ENCODE measurements at regions not wholly inside any gene's neighbourhood (a gene's known extent, or its start where the extent isn't known, plus 50 kb on each side); places are given as distances from the start of the nearest gene placed in this dataset.

GRCh38 chr11:95451682-95452081 is 220.7 kb upstream of the SESN3 start:
- no peaks in the 10 kb centered on the region for H3K9me3 Mint-ChIP-seq
- intact Hi-C loops (cut with micrococcal nuclease): no loop called here
- H3K4me1 ChIP-seq (ENCODE audit: control insufficient read depth, insufficient read depth, low read length): no peaks in the 10 kb centered on the region
- H3K27ac Mint-ChIP-seq: no peak overlapping the region
- no peak overlapping the region for H3K4me3 ChIP-seq (ENCODE audit: low read length)
- H3K27ac ChIP-seq (ENCODE audit: low read length): no peak overlapping the region
- H3K27me3 Mint-ChIP-seq (ENCODE audit: low read depth in 2 of 2): peaks cover 0 to 3% of the 10 kb centered on the region in 2 donors
- DNase-seq (no peak), ATAC-seq (no peak)
- no peaks in the 10 kb centered on the region for H3K9me3 ChIP-seq (ENCODE audit: control insufficient read depth, insufficient read depth, low read length)
- no peak overlapping the region for H3K4me3 Mint-ChIP-seq
- no CpG with 5 or more reads among the region's 1 CpG for WGBS (ENCODE audit: insufficient coverage)
- no peak for TF ChIP-seq CTCF (IDR thresholded peaks at IDR 0.05)
- H3K36me3 Mint-ChIP-seq: no peaks in the 10 kb centered on the region
- H3K4me1 Mint-ChIP-seq: no peaks in the 10 kb centered on the region
- no peaks in the 10 kb centered on the region for H3K27me3 ChIP-seq (ENCODE audit: control insufficient read depth, insufficient read depth, low read length)
- H3K36me3 ChIP-seq (ENCODE audit: control insufficient read depth, insufficient read depth, low read length): no peaks in the 10 kb centered on the region

GRCh38 chr11:95451261-95451660 is 220.3 kb upstream of the SESN3 start:
- intact Hi-C loops (cut with micrococcal nuclease): no loop called here
- peaks cover 0 to 3% of the 10 kb centered on the region in 2 donors for H3K27me3 Mint-ChIP-seq (ENCODE audit: low read depth in 2 of 2)
- no peak for ATAC-seq
- Histone ChIP-seq H3K36me3 (ENCODE audit: control insufficient read depth, insufficient read depth, low read length) (no peaks in the 10 kb centered on the region), H3K4me1 (ENCODE audit: control insufficient read depth, insufficient read depth, low read length) (no peaks in the 10 kb centered on the region), H3K4me3 (ENCODE audit: low read length) (no peak overlapping the region), H3K27ac (ENCODE audit: low read length) (no peak overlapping the region), H3K27me3 (ENCODE audit: control insufficient read depth, insufficient read depth, low read length) (no peaks in the 10 kb centered on the region), H3K9me3 (ENCODE audit: control insufficient read depth, insufficient read depth, low read length) (no peaks in the 10 kb centered on the region)
- no peaks in the 10 kb centered on the region for H3K36me3 Mint-ChIP-seq
- H3K4me1 Mint-ChIP-seq: no peaks in the 10 kb centered on the region
- TF ChIP-seq CTCF (IDR thresholded peaks at IDR 0.05): no peak
- no peak for DNase-seq
- H3K4me3 Mint-ChIP-seq: no peak overlapping the region
- no peak overlapping the region for H3K27ac Mint-ChIP-seq
- H3K9me3 Mint-ChIP-seq: no peaks in the 10 kb centered on the region

GRCh38 chr11:95450547-95451123 is 219.6 kb upstream of the SESN3 start:
- no peaks in the 10 kb centered on the region for H3K4me1 Mint-ChIP-seq
- DNase-seq: no peak
- no peaks in the 10 kb centered on the region for H3K36me3 Mint-ChIP-seq
- WGBS (ENCODE audit: insufficient coverage): 99% methylated on average over 4 of the region's 4 CpGs
- Histone ChIP-seq H3K36me3 (ENCODE audit: control insufficient read depth, insufficient read depth, low read length) (no peaks in the 10 kb centered on the region), H3K27ac (ENCODE audit: low read length) (no peak overlapping the region), H3K4me3 (ENCODE audit: low read length) (no peak overlapping the region), H3K9me3 (ENCODE audit: control insufficient read depth, insufficient read depth, low read length) (no peaks in the 10 kb centered on the region), H3K4me1 (ENCODE audit: control insufficient read depth, insufficient read depth, low read length) (no peaks in the 10 kb centered on the region), H3K27me3 (ENCODE audit: control insufficient read depth, insufficient read depth, low read length) (no peaks in the 10 kb centered on the region)
- no peak for ATAC-seq
- intact Hi-C loops (cut with micrococcal nuclease): no loop called here
- no peaks in the 10 kb centered on the region for H3K9me3 Mint-ChIP-seq
- H3K27ac Mint-ChIP-seq: no peak overlapping the region
- TF ChIP-seq CTCF (IDR thresholded peaks at IDR 0.05): no peak
- peaks cover 0 to 3% of the 10 kb centered on the region in 2 donors for H3K27me3 Mint-ChIP-seq (ENCODE audit: low read depth in 2 of 2)
- no peak overlapping the region for H3K4me3 Mint-ChIP-seq

- no peak overlapping the region for H3K4me3 Mint-ChIP-seq
- DNase-seq (no peak), ATAC-seq (no peak)
- Histone ChIP-seq H3K9me3 (ENCODE audit: control insufficient read depth, insufficient read depth, low read length) (peaks cover 2% of the 10 kb centered on the region), H3K27me3 (ENCODE audit: control insufficient read depth, insufficient read depth, low read length) (no peaks in the 10 kb centered on the region), H3K27ac (ENCODE audit: low read length) (no peak overlapping the region), H3K4me3 (ENCODE audit: low read length) (no peak overlapping the region), H3K4me1 (ENCODE audit: control insufficient read depth, insufficient read depth, low read length) (peaks cover 13% of the 10 kb centered on the region), H3K36me3 (ENCODE audit: control insufficient read depth, insufficient read depth, low read length) (no peaks in the 10 kb centered on the region)
- peaks cover 15 to 17% of the 10 kb centered on the region in 2 donors for H3K4me1 Mint-ChIP-seq
- intact Hi-C loops (cut with micrococcal nuclease): no loop called here
- no peaks in the 10 kb centered on the region for H3K9me3 Mint-ChIP-seq
- no peaks in the 10 kb centered on the region for H3K36me3 Mint-ChIP-seq
- peaks cover 0 to 3% of the 10 kb centered on the region in 2 donors for H3K27me3 Mint-ChIP-seq (ENCODE audit: low read depth in 2 of 2)
- H3K27ac Mint-ChIP-seq: no peak overlapping the region
- 96% methylated on average over 13 of the region's 13 CpGs for WGBS (ENCODE audit: insufficient coverage)
- no peak for TF ChIP-seq CTCF (IDR thresholded peaks at IDR 0.05)
Observed at GRCh38 chr11:95445746-95446333, 214.8 kb upstream of the SESN3 start.
